ENCODE measurements at regions not wholly inside any gene's neighbourhood (a gene's known extent, or its start where the extent isn't known, plus 50 kb on each side); places are given as distances from the start of the nearest gene placed in this dataset.

GRCh38 chr12:72146495-72146894 lies 125.7 kb upstream of the TRHDE start:
- CTCF ChIA-PET: interaction anchor here (0.6 kb wide), 1 partner anchor 79 kb away, joined by 5 read pairs; no protein-coding TSS in a partner anchor
- no peak overlapping the region for H3K4me3 Mint-ChIP-seq (ENCODE audit: low read depth, unreplicated experiment)
- no peaks in the 10 kb centered on the region for H3K27me3 Mint-ChIP-seq (ENCODE audit: unreplicated experiment)
- no peak for DNase-seq
- no peaks in the 10 kb centered on the region for H3K9me3 Mint-ChIP-seq (ENCODE audit: low read depth, unreplicated experiment)
- no peak overlapping the region for H3K27ac Mint-ChIP-seq (ENCODE audit: unreplicated experiment)
- no peaks in the 10 kb centered on the region for H3K36me3 Mint-ChIP-seq (ENCODE audit: insufficient read depth, unreplicated experiment)
- no peaks in the 10 kb centered on the region for H3K4me1 Mint-ChIP-seq (ENCODE audit: low read depth, unreplicated experiment)
- TF ChIP-seq, protein P1, sequence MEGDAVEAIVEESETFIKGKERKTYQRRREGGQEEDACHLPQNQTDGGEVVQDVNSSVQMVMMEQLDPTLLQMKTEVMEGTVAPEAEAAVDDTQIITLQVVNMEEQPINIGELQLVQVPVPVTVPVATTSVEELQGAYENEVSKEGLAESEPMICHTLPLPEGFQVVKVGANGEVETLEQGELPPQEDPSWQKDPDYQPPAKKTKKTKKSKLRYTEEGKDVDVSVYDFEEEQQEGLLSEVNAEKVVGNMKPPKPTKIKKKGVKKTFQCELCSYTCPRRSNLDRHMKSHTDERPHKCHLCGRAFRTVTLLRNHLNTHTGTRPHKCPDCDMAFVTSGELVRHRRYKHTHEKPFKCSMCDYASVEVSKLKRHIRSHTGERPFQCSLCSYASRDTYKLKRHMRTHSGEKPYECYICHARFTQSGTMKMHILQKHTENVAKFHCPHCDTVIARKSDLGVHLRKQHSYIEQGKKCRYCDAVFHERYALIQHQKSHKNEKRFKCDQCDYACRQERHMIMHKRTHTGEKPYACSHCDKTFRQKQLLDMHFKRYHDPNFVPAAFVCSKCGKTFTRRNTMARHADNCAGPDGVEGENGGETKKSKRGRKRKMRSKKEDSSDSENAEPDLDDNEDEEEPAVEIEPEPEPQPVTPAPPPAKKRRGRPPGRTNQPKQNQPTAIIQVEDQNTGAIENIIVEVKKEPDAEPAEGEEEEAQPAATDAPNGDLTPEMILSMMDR (IDR thresholded peaks at IDR 0.05; ENCODE audit: unreplicated experiment): no peak
- intact Hi-C loops (cut with micrococcal nuclease; ENCODE audit: unreplicated experiment): no loop called here
- no TSS peak for BruUV-seq (replicated peaks)

DNA sequence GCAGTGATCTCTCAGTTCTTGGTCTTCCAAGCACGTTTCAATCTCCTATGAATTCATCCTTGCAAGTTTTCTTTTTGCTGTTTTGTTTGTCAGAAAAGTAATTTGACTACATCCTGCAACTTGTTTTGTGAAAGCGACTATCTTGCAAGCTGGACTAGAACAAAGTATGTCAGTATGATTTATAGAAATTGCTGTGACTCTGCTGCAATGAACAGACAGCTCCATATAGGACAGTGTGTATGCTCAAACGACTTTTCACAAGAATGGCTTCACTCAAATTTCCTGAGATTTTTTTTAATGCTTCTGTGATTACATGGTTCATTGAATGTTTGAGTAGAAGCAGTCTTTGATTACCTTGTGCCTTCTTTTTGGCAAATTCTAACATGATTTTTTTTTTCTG lies 123.5 kb upstream of the TRHDE start:
- Mint-ChIP-seq H3K27me3 (ENCODE audit: unreplicated experiment) (no peaks in the 10 kb centered on the region), H3K27ac (ENCODE audit: unreplicated experiment) (no peak overlapping the region), H3K4me1 (ENCODE audit: low read depth, unreplicated experiment) (no peaks in the 10 kb centered on the region), H3K4me3 (ENCODE audit: low read depth, unreplicated experiment) (no peak overlapping the region), H3K9me3 (ENCODE audit: low read depth, unreplicated experiment) (no peaks in the 10 kb centered on the region), H3K36me3 (ENCODE audit: insufficient read depth, unreplicated experiment) (no peaks in the 10 kb centered on the region)
- CTCF ChIA-PET: no interaction called here
- intact Hi-C loops (cut with micrococcal nuclease; ENCODE audit: unreplicated experiment): no loop called here
- no TSS peak for BruUV-seq (replicated peaks)
- TF ChIP-seq, protein P1 (IDR thresholded peaks at IDR 0.05; ENCODE audit: unreplicated experiment): no peak
- no peak for DNase-seq

- Mint-ChIP-seq H3K9me3 (ENCODE audit: low read depth, unreplicated experiment) (no peaks in the 10 kb centered on the region), H3K4me3 (ENCODE audit: low read depth, unreplicated experiment) (no peak overlapping the region), H3K27me3 (ENCODE audit: unreplicated experiment) (no peaks in the 10 kb centered on the region), H3K36me3 (ENCODE audit: insufficient read depth, unreplicated experiment) (no peaks in the 10 kb centered on the region), H3K27ac (ENCODE audit: unreplicated experiment) (no peak overlapping the region), H3K4me1 (ENCODE audit: low read depth, unreplicated experiment) (no peaks in the 10 kb centered on the region)
- CTCF ChIA-PET: interaction anchor here (0.7 kb wide), 1 partner anchor 13 kb away, joined by 12 read pairs; no protein-coding TSS in a partner anchor
- DNase-seq: no peak
- intact Hi-C loops (cut with micrococcal nuclease; ENCODE audit: unreplicated experiment): no loop called here
- BruUV-seq (replicated peaks): no TSS peak
- TF ChIP-seq, protein P1 (IDR thresholded peaks at IDR 0.05; ENCODE audit: unreplicated experiment): no peak
Observed at GRCh38 chr12:72162875-72163274, 109.3 kb upstream of the TRHDE start.

DNA sequence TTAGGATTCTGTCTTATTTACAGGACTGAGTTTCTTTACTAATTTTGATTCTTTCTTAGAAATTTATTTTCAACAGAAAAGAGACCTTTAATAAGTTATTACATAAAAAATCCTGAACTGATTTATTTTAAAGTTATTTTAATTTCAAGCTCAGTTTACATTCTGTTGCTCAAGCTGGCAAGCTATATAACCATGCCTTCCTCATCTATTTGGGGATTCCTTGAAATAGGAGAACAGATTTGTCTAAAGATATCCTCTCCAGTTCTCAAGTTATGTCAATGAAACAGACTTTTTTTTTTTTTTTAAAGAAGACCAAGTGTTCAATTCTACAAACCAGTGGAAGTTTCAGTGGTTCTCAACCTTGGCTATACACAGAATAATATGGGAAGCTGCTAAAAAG lies 103.3 kb upstream of the TRHDE start:
- H3K4me3 Mint-ChIP-seq (ENCODE audit: low read depth, unreplicated experiment): no peak overlapping the region
- no peak for DNase-seq
- no peak overlapping the region for H3K27ac Mint-ChIP-seq (ENCODE audit: unreplicated experiment)
- BruUV-seq (replicated peaks): no TSS peak
- H3K36me3 Mint-ChIP-seq (ENCODE audit: insufficient read depth, unreplicated experiment): no peaks in the 10 kb centered on the region
- CTCF ChIA-PET: interaction anchor here (0.7 kb wide), 1 partner anchor 96 kb away, joined by 3 read pairs; no protein-coding TSS in a partner anchor
- no peaks in the 10 kb centered on the region for H3K27me3 Mint-ChIP-seq (ENCODE audit: unreplicated experiment)
- intact Hi-C loops (cut with micrococcal nuclease; ENCODE audit: unreplicated experiment): no loop called here
- peaks cover 2% of the 10 kb centered on the region for H3K9me3 Mint-ChIP-seq (ENCODE audit: low read depth, unreplicated experiment)
- TF ChIP-seq, protein P1 (IDR thresholded peaks at IDR 0.05; ENCODE audit: unreplicated experiment): no peak
- no peaks in the 10 kb centered on the region for H3K4me1 Mint-ChIP-seq (ENCODE audit: low read depth, unreplicated experiment)

All from Calu3 (cell line).